Stimulated activated CD8-positive, alpha-beta memory T cell treated with anti-CD3 and anti-CD28 coated beads, Interleukin-7, amount 100 ng/mL, for 48 hours (primary cell): ENCODE measurements at regions not wholly inside any gene's neighbourhood (a gene's known extent, or its start where the extent isn't known, plus 50 kb on each side); places are given as distances from the start of the nearest gene placed in this dataset.

Experiments
- DNase-seq, 2 donors: peaks; one replicate each; pipeline ENCODE4 v3.0.0-alpha.2; 2020; ENCODE audit warnings: low read depth in 1 of 2; ENCODE audit errors: extremely low read depth in 1 of 2

GRCh38 chr11:79960461-79960860 lies 519.6 kb upstream of the TENM4 start:
- no peak for DNase-seq

- no peak for DNase-seq
Observed at GRCh38 chr11:79959318-79959717, 518.5 kb upstream of the TENM4 start.

- DNase-seq, result no peak
Observed at GRCh38 chr11:79957702-79958101, 516.9 kb upstream of the TENM4 start.

GRCh38 chr11:79956061-79956460 lies 515.2 kb upstream of the TENM4 start:
- no peak for DNase-seq

GRCh38 chr11:79953629-79954028 lies 512.8 kb upstream of the TENM4 start:
- DNase-seq, result no peak

- DNase-seq, result no peak
Observed at GRCh38 chr11:79950741-79951140, 509.9 kb upstream of the TENM4 start.

GRCh38 chr11:79950172-79950571 lies 509.3 kb upstream of the TENM4 start:
- DNase-seq, result no peak

- no peak for DNase-seq
Observed at GRCh38 chr11:79949574-79949973, 508.7 kb upstream of the TENM4 start.

GRCh38 chr11:79942646-79943045 lies 501.8 kb upstream of the TENM4 start:
- DNase-seq, result no peak

GRCh38 chr11:79942090-79942489 lies 501.3 kb upstream of the TENM4 start:
- DNase-seq, result no peak

GRCh38 chr11:79940974-79941735 lies 500.3 kb upstream of the TENM4 start:
- no peak for DNase-seq

- no peak for DNase-seq
Observed at GRCh38 chr11:79940165-79940564, 499.3 kb upstream of the TENM4 start.

GRCh38 chr11:79939111-79939510 lies 498.3 kb upstream of the TENM4 start:
- DNase-seq, result no peak

- DNase-seq, result no peak
Observed at GRCh38 chr11:79937676-79938334, 497.0 kb upstream of the TENM4 start.

- no peak for DNase-seq
Observed at GRCh38 chr11:79932612-79933011, 491.8 kb upstream of the TENM4 start.

- DNase-seq, result no peak
Observed at GRCh38 chr11:79931692-79932091, 490.9 kb upstream of the TENM4 start.

- no peak for DNase-seq
Observed at GRCh38 chr11:79926707-79927106, 485.9 kb upstream of the TENM4 start.

GRCh38 chr11:79925570-79925969 lies 484.7 kb upstream of the TENM4 start:
- no peak for DNase-seq

GRCh38 chr11:79922641-79923040 lies 481.8 kb upstream of the TENM4 start:
- no peak for DNase-seq

GRCh38 chr11:79920480-79920879 lies 479.6 kb upstream of the TENM4 start:
- no peak for DNase-seq

GRCh38 chr11:79919350-79919749 lies 478.5 kb upstream of the TENM4 start:
- DNase-seq, result no peak

- DNase-seq, result no peak
Observed at GRCh38 chr11:79918846-79919245, 478.0 kb upstream of the TENM4 start.

- no peak for DNase-seq
Observed at GRCh38 chr11:79906164-79906563, 465.3 kb upstream of the TENM4 start.
